ENCODE measurements at regions not wholly inside any gene's neighbourhood (a gene's known extent, or its start where the extent isn't known, plus 50 kb on each side); places are given as distances from the start of the nearest gene placed in this dataset.

GRCh38 chr4:106444557-106444956, 76.0 kb upstream of the GIMD1 start:
- Histone ChIP-seq H3K27ac (no peak overlapping the region), H3K4me3 (no peak overlapping the region)
- DNase-seq (ENCODE audit: low spot score): no peak
- no peak for TF ChIP-seq CTCF (IDR thresholded peaks at IDR 0.05)

GRCh38 chr4:106430797-106431196, 62.2 kb upstream of the GIMD1 start:
- H3K4me3 ChIP-seq: no peak overlapping the region
- TF ChIP-seq CTCF (IDR thresholded peaks at IDR 0.05): no peak
- no peak overlapping the region for H3K27ac ChIP-seq

GRCh38 chr4:106429885-106430284, 61.3 kb upstream of the GIMD1 start:
- no peak overlapping the region for H3K4me3 ChIP-seq
- DNase-seq (ENCODE audit: low spot score): no peak
- H3K27ac ChIP-seq: no peak overlapping the region
- no peak for TF ChIP-seq CTCF (IDR thresholded peaks at IDR 0.05)

More at GRCh38 chr4:106430797-106431196, 62.2 kb upstream of the GIMD1 start:
- no peak for DNase-seq (ENCODE audit: low spot score)

GRCh38 chr4:106426069-106426468, 57.5 kb upstream of the GIMD1 start:
- TF ChIP-seq CTCF (IDR thresholded peaks at IDR 0.05): no peak
- no peak overlapping the region for H3K4me3 ChIP-seq
- no peak for DNase-seq (ENCODE audit: low spot score)
- H3K27ac ChIP-seq: no peak overlapping the region

GRCh38 chr4:106425576-106425975, 57.0 kb upstream of the GIMD1 start:
- no peak for TF ChIP-seq CTCF (IDR thresholded peaks at IDR 0.05)
- no peak overlapping the region for H3K27ac ChIP-seq
- no peak overlapping the region for H3K4me3 ChIP-seq
- no peak for DNase-seq (ENCODE audit: low spot score)

- Histone ChIP-seq H3K4me3 (no peak overlapping the region), H3K27ac (no peak overlapping the region)
- no peak for TF ChIP-seq CTCF (IDR thresholded peaks at IDR 0.05)
- no peak for DNase-seq (ENCODE audit: low spot score)
Measured at GRCh38 chr4:106424426-106424825, 55.8 kb upstream of the GIMD1 start.

GRCh38 chr4:106423791-106424190, 55.2 kb upstream of the GIMD1 start:
- no peak overlapping the region for H3K4me3 ChIP-seq
- no peak overlapping the region for H3K27ac ChIP-seq
- no peak for DNase-seq (ENCODE audit: low spot score)
- TF ChIP-seq CTCF (IDR thresholded peaks at IDR 0.05): no peak

Data from coronary artery (tissue), 2 donors.